ENCODE measurements at regions not wholly inside any gene's neighbourhood (a gene's known extent, or its start where the extent isn't known, plus 50 kb on each side); places are given as distances from the start of the nearest gene placed in this dataset.
"Not testable (repeated sequence)": the region's sequence is repeated elsewhere in the genome, so short reads cannot be mapped to it uniquely, and the experiment has no call there.

GRCh38 chr18:22290004-22290403 lies 120.6 kb downstream of the GATA6 start:
- H3K4me3 Mint-ChIP-seq = no peak overlapping the region
- no peaks in the 10 kb centered on the region for H3K27me3 Mint-ChIP-seq (ENCODE audit: low read depth)
- H3K36me3 Mint-ChIP-seq (ENCODE audit: low read depth) = no peaks in the 10 kb centered on the region
- H3K4me1 Mint-ChIP-seq = no peaks in the 10 kb centered on the region
- H3K27ac Mint-ChIP-seq = no peak overlapping the region
- H3K9me3 Mint-ChIP-seq = peaks cover 10% of the 10 kb centered on the region
- TF ChIP-seq CTCF (IDR thresholded peaks at IDR 0.05; ENCODE audit: unreplicated experiment in 3 of 3) = no peak

GRCh38 chr18:22286585-22286984 lies 117.2 kb downstream of the GATA6 start:
- Mint-ChIP-seq H3K27ac (no peak overlapping the region), H3K27me3 (ENCODE audit: low read depth) (no peaks in the 10 kb centered on the region), H3K4me1 (peaks cover 7% of the 10 kb centered on the region), H3K36me3 (ENCODE audit: low read depth) (no peaks in the 10 kb centered on the region), H3K4me3 (no peak overlapping the region), H3K9me3 (peaks cover 8% of the 10 kb centered on the region)
- no peak for TF ChIP-seq CTCF (IDR thresholded peaks at IDR 0.05; ENCODE audit: unreplicated experiment in 3 of 3)

DNA sequence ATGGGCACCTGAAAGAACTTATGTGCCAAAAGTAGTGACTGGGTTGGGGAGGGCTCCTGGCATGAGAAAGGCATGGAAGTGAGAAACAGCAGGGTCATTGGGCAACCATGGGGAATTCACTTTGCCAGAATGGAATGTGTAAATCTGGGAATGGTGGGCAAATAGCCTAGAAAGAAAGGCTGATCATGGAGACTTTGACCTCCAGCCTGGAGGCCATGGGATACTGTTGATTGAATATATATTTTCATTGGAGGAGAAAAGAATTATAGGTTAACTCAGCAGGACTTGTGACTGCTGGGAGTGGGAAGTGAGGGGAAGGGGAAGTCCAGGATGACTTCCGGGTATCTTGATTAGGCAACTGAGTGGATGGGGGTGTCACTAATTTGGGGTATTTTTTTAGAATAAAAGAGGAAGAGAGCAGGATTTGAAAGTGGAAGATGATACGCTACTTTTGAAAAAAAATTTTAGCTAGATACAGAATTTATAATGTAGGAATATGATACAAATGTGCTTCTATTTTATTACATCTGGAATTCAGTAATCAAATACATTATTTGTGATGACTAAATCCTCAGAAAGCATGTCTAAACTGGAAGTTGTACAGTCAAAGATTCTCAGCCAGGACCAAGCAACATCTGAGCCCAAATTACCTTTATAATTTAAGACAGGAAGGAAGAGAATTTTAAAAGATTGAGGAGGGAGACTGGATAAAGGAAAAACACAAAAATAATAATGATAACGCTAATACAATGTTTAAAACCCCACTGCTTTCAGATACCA lies 116.2 kb downstream of the GATA6 start:
- H3K9me3 Mint-ChIP-seq = peaks cover 8% of the 10 kb centered on the region
- no peak for TF ChIP-seq CTCF (IDR thresholded peaks at IDR 0.05; ENCODE audit: unreplicated experiment in 3 of 3)
- H3K27me3 Mint-ChIP-seq (ENCODE audit: low read depth) = no peaks in the 10 kb centered on the region
- H3K4me1 Mint-ChIP-seq = peaks cover 7% of the 10 kb centered on the region
- H3K4me3 Mint-ChIP-seq = no peak overlapping the region
- H3K27ac Mint-ChIP-seq = no peak overlapping the region
- H3K36me3 Mint-ChIP-seq (ENCODE audit: low read depth) = no peaks in the 10 kb centered on the region

- Mint-ChIP-seq H3K36me3 (ENCODE audit: low read depth) (no peaks in the 10 kb centered on the region), H3K4me3 (no peak overlapping the region), H3K27me3 (ENCODE audit: low read depth) (no peaks in the 10 kb centered on the region), H3K9me3 (peaks cover 5% of the 10 kb centered on the region), H3K4me1 (peaks cover 10% of the 10 kb centered on the region), H3K27ac (no peak overlapping the region)
- no peak for TF ChIP-seq CTCF (IDR thresholded peaks at IDR 0.05; ENCODE audit: unreplicated experiment in 3 of 3)
These were observed 115.4 kb downstream of the GATA6 start for GRCh38 chr18:22284581-22285360.

DNA sequence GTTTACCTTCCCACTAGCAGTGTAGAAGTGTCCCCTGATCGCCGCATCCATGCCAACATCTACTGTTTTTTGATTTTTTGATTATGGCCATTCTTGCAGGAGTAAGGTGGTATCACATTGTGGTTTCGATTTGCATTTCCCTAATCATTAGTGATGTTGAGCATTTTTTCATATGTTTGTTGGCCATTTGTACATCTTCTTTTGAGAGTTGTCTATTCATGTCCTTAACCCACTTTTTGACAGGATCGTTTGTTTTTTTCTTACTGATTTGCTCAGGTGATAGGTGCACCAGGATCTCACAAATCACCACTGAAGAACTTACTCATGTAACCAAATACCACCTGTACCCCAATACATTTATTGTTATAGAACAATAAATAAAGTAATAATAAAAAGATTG lies 114.5 kb downstream of the GATA6 start:
- not testable (repeated sequence) for H3K27me3 Mint-ChIP-seq (ENCODE audit: low read depth); H3K9me3 Mint-ChIP-seq; H3K27ac Mint-ChIP-seq; H3K4me3 Mint-ChIP-seq; H3K36me3 Mint-ChIP-seq (ENCODE audit: low read depth)
- peaks cover 15% of the 10 kb centered on the region for H3K4me1 Mint-ChIP-seq

DNA sequence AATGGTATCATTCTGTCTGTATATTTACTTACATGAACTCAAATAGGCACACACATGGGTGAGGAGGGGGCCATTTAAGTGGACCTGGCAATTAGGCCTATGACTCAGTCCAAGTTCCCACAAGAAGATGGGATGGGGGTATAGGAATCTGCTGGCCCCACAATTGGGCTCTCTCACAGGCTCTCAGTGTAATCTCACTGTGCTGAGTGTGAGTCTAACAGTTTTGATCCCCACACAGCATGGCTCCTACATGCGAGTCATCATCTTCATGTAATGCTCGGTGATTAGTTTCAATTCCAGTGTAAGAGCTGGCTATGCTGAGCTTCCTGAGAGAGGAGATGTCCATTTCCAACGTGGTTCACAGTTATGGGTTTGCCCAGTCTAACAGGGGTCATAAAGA lies 114.0 kb downstream of the GATA6 start:
- TF ChIP-seq CTCF (IDR thresholded peaks at IDR 0.05; ENCODE audit: unreplicated experiment in 3 of 3) = no peak
- Mint-ChIP-seq H3K9me3 (peaks cover 2% of the 10 kb centered on the region), H3K4me1 (peaks cover 15% of the 10 kb centered on the region), H3K4me3 (no peak overlapping the region), H3K27me3 (ENCODE audit: low read depth) (no peaks in the 10 kb centered on the region), H3K36me3 (ENCODE audit: low read depth) (no peaks in the 10 kb centered on the region), H3K27ac (no peak overlapping the region)
